ENCODE measurements at regions not wholly inside any gene's neighbourhood (a gene's known extent, or its start where the extent isn't known, plus 50 kb on each side); places are given as distances from the start of the nearest gene placed in this dataset.

- no peak for TF ChIP-seq CTCF (IDR thresholded peaks at IDR 0.05)
- no peak for TF ChIP-seq TCF7L2 (IDR thresholded peaks at IDR 0.05; ENCODE audit: low read depth, low read length)
- TF ChIP-seq POLR2AphosphoS5 (IDR thresholded peaks at IDR 0.05; ENCODE audit: low read depth, low read length), result no peak
- TF ChIP-seq REST (IDR thresholded peaks at IDR 0.05; ENCODE audit: insufficient read depth in 1 of 2, low read depth in 2 of 2, low read length in 1 of 2), result no peak
- TF ChIP-seq SIN3A (IDR thresholded peaks at IDR 0.05; ENCODE audit: borderline replicate concordance, insufficient read depth, low read depth, low read length), result no peak
These were observed 700.0 kb downstream of the RFPL4B start for GRCh38 chr6:113047148-113047547.
